ENCODE measurements at regions not wholly inside any gene's neighbourhood (a gene's known extent, or its start where the extent isn't known, plus 50 kb on each side); places are given as distances from the start of the nearest gene placed in this dataset.
"Not testable (repeated sequence)": the region's sequence is repeated elsewhere in the genome, so short reads cannot be mapped to it uniquely, and the experiment has no call there.

- Histone ChIP-seq H3K27ac (ENCODE audit: low read depth, low read length) (no peak overlapping the region), H2AFZ (ENCODE audit: low read length) (no peak overlapping the region), H3K79me2 (ENCODE audit: insufficient read depth, low read length) (no peaks in the 10 kb centered on the region), H3K36me3 (ENCODE audit: insufficient read depth, low read length) (no peaks in the 10 kb centered on the region), H3K4me1 (ENCODE audit: insufficient read depth, low read length) (no peaks in the 10 kb centered on the region), H3K4me2 (ENCODE audit: insufficient read depth, low read length) (no peak overlapping the region), H3K4me3 (ENCODE audit: insufficient read depth, low read length) (no peak overlapping the region), H3K9me3 (ENCODE audit: low read depth, low read length) (peaks cover 5% of the 10 kb centered on the region), H3K27me3 (ENCODE audit: insufficient read depth, low read length) (no peaks in the 10 kb centered on the region), H4K20me1 (ENCODE audit: insufficient read depth, low read length) (no peaks in the 10 kb centered on the region)
- no peak for TF ChIP-seq CTCF (IDR thresholded peaks at IDR 0.05; ENCODE audit: extremely low read depth, low read depth, low read length)
- no peak for DNase-seq (ENCODE audit: insufficient read length, low spot score, missing footprints)
These were observed 75.7 kb upstream of the ELN start for GRCh38 chr7:73952266-73952665.

GRCh38 chr7:73954181-73954580 is 73.8 kb upstream of the ELN start:
- Histone ChIP-seq H4K20me1 (ENCODE audit: insufficient read depth, low read length) (no peaks in the 10 kb centered on the region), H3K27ac (ENCODE audit: low read depth, low read length) (no peak overlapping the region), H3K4me1 (ENCODE audit: insufficient read depth, low read length) (no peaks in the 10 kb centered on the region), H3K27me3 (ENCODE audit: insufficient read depth, low read length) (no peaks in the 10 kb centered on the region), H3K4me2 (ENCODE audit: insufficient read depth, low read length) (no peak overlapping the region), H3K4me3 (ENCODE audit: insufficient read depth, low read length) (no peak overlapping the region), H2AFZ (ENCODE audit: low read length) (peak overlapping the region; percentile 62), H3K9me3 (ENCODE audit: low read depth, low read length) (no peaks in the 10 kb centered on the region), H3K79me2 (ENCODE audit: insufficient read depth, low read length) (no peaks in the 10 kb centered on the region), H3K36me3 (ENCODE audit: insufficient read depth, low read length) (no peaks in the 10 kb centered on the region)
- DNase-seq (ENCODE audit: insufficient read length, low spot score, missing footprints): no peak
- no peak for TF ChIP-seq CTCF (IDR thresholded peaks at IDR 0.05; ENCODE audit: extremely low read depth, low read depth, low read length)

- no peak overlapping the region for H3K4me3 ChIP-seq (ENCODE audit: insufficient read depth, low read length)
- no peaks in the 10 kb centered on the region for H4K20me1 ChIP-seq (ENCODE audit: insufficient read depth, low read length)
- no peaks in the 10 kb centered on the region for H3K9me3 ChIP-seq (ENCODE audit: low read depth, low read length)
- H3K4me1 ChIP-seq (ENCODE audit: insufficient read depth, low read length): no peaks in the 10 kb centered on the region
- no peaks in the 10 kb centered on the region for H3K79me2 ChIP-seq (ENCODE audit: insufficient read depth, low read length)
- H2AFZ ChIP-seq (ENCODE audit: low read length): no peak overlapping the region
- H3K27ac ChIP-seq (ENCODE audit: low read depth, low read length): no peak overlapping the region
- no peak overlapping the region for H3K4me2 ChIP-seq (ENCODE audit: insufficient read depth, low read length)
- H3K36me3 ChIP-seq (ENCODE audit: insufficient read depth, low read length): no peaks in the 10 kb centered on the region
- no peak for TF ChIP-seq CTCF (IDR thresholded peaks at IDR 0.05; ENCODE audit: extremely low read depth, low read depth, low read length)
- H3K27me3 ChIP-seq (ENCODE audit: insufficient read depth, low read length): no peaks in the 10 kb centered on the region
- DNase-seq (ENCODE audit: insufficient read length, low spot score, missing footprints): no peak
These were observed 73.1 kb upstream of the ELN start for GRCh38 chr7:73954861-73955260.

- TF ChIP-seq CTCF (IDR thresholded peaks at IDR 0.05; ENCODE audit: extremely low read depth, low read depth, low read length): no peak
- H3K4me1 ChIP-seq (ENCODE audit: insufficient read depth, low read length): no peaks in the 10 kb centered on the region
These were observed 67.4 kb upstream of the ELN start for GRCh38 chr7:73960548-73960947.

GRCh38 chr7:73961991-73962390 is 66.0 kb upstream of the ELN start:
- H3K4me3 ChIP-seq (ENCODE audit: insufficient read depth, low read length); H3K79me2 ChIP-seq (ENCODE audit: insufficient read depth, low read length); H3K36me3 ChIP-seq (ENCODE audit: insufficient read depth, low read length); H4K20me1 ChIP-seq (ENCODE audit: insufficient read depth, low read length); H3K9me3 ChIP-seq (ENCODE audit: low read depth, low read length); H3K4me1 ChIP-seq (ENCODE audit: insufficient read depth, low read length); H3K27me3 ChIP-seq (ENCODE audit: insufficient read depth, low read length); H3K27ac ChIP-seq (ENCODE audit: low read depth, low read length); DNase-seq (ENCODE audit: insufficient read length, low spot score, missing footprints); H3K4me2 ChIP-seq (ENCODE audit: insufficient read depth, low read length); H2AFZ ChIP-seq (ENCODE audit: low read length): not testable (repeated sequence)

More at GRCh38 chr7:73960548-73960947, 67.4 kb upstream of the ELN start:
- no peak overlapping the region for H3K4me3 ChIP-seq (ENCODE audit: insufficient read depth, low read length)
- no peaks in the 10 kb centered on the region for H3K9me3 ChIP-seq (ENCODE audit: low read depth, low read length)
- H3K27me3 ChIP-seq (ENCODE audit: insufficient read depth, low read length): no peaks in the 10 kb centered on the region
- no peaks in the 10 kb centered on the region for H3K36me3 ChIP-seq (ENCODE audit: insufficient read depth, low read length)
- DNase-seq (ENCODE audit: insufficient read length, low spot score, missing footprints): peak; percentile 34
- no peak overlapping the region for H3K4me2 ChIP-seq (ENCODE audit: insufficient read depth, low read length)
- no peaks in the 10 kb centered on the region for H3K79me2 ChIP-seq (ENCODE audit: insufficient read depth, low read length)
- no peak overlapping the region for H2AFZ ChIP-seq (ENCODE audit: low read length)
- no peak overlapping the region for H3K27ac ChIP-seq (ENCODE audit: low read depth, low read length)
- no peaks in the 10 kb centered on the region for H4K20me1 ChIP-seq (ENCODE audit: insufficient read depth, low read length)

Measured in osteoblast (primary cell).